KBM-7 (cell line): ENCODE measurements at regions not wholly inside any gene's neighbourhood (a gene's known extent, or its start where the extent isn't known, plus 50 kb on each side); places are given as distances from the start of the nearest gene placed in this dataset.

Experiments
- DNase-seq: peaks from one replicate; pipeline ENCODE4 v3.0.0-alpha.2; 2015
- in situ Hi-C: fragments of 300-500 bp; cut with MboI; formaldehyde crosslinking; loops from 2 replicates; pipeline ENCODE4 v1.14.3; 2020; ENCODE audit warnings: low sequenced_read_pairs, low pct_unique_long_range_greater_than_20kb, mixed read lengths

GRCh38 chr11:76256448-76256847 is 50.1 kb upstream of the WNT11 start:
- in situ Hi-C loops: no loop called here
- DNase-seq: no peak
